Heart left ventricle (tissue), 13 donors: ENCODE measurements at regions not wholly inside any gene's neighbourhood (a gene's known extent, or its start where the extent isn't known, plus 50 kb on each side); places are given as distances from the start of the nearest gene placed in this dataset.

Experiments used
- CTCF ChIP-seq, 12 donors: fragments of 200-600 bp; sonication (generic) in 4 of 12; IDR thresholded peaks; one replicate each; pipeline versions ENCODE4 v1.5.0 to v1.8.0; 2018 to 2022; ENCODE audit warnings: antibody characterized with exemption in 12 of 12, mild to moderate bottlenecking in 5 of 12
- POLR2A ChIP-seq, 2 donors: fragments of 450-650 bp; IDR thresholded peaks; one replicate each; pipeline ENCODE4 v1.6.1; 2017; ENCODE audit warnings: antibody characterized with exemption in 2 of 2, mild to moderate bottlenecking in 2 of 2, moderate library complexity in 2 of 2
- donor health status: ischemic (EF 13 %, LVEDD 7.1; RV severe dilation, severe dysfunction).
- donor health status: DM: no; HTN: yes; CAD: no.
- donor health status: DM: no; HTN: no; CAD: no.
- donor health status: ischemic (EF 25% LVEDD 6.9; RV normal size, moderate dysfunction).
- donor health status: ischemic (EF 25% LVEDD 5.7; RV mildly dilated, moderate dysfunction).
- donor health status: ischemic (EF 35%, LVEDD 5.7; RV mildly dilated, moderate dysfunction).
- donor health status: nonischemic (EF 11% LVEDD 7.7; RV severe dilation, severe dysfunction).
- donor health status: DM: yes; HTN: yes; CAD: no.
- donor health status: PGD.
- donor health status: ischemic (EF 29% LVEDD 5.4; RV normal size, mild dysfunction).
- donor health status: nonischemic (EF 23%, LVEDD 6.1; RV moderate dilation, normal function).

- TF ChIP-seq CTCF (IDR thresholded peaks at IDR 0.05) (no peak), POLR2A (IDR thresholded peaks at IDR 0.05) (no peak)
Observed at GRCh38 chr3:182028081-182028480, 316.4 kb downstream of the SOX2 start.
